GM20431 (cell line): ENCODE measurements at regions not wholly inside any gene's neighbourhood (a gene's known extent, or its start where the extent isn't known, plus 50 kb on each side); places are given as distances from the start of the nearest gene placed in this dataset.

Experiments
- in situ Hi-C: fragments of 300-500 bp; cut with MseI, MboI; formaldehyde crosslinking; loops from one replicate; pipeline ENCODE4 v1.15.0; 2020; ENCODE audit warnings: low sequenced_read_pairs; ENCODE audit not compliant: unreplicated experiment

GRCh38 chr3:94904156-94904674 is 841.4 kb downstream of the NSUN3 start:
- in situ Hi-C loops, result no loop called here

GRCh38 chr3:94909726-94910125 is 846.9 kb downstream of the NSUN3 start:
- in situ Hi-C loops, result no loop called here

- in situ Hi-C loops, result no loop called here
These were observed 849.8 kb downstream of the NSUN3 start for GRCh38 chr3:94912656-94913055.

- in situ Hi-C loops, result no loop called here
These were observed 864.3 kb downstream of the NSUN3 start for GRCh38 chr3:94927175-94927574.

- in situ Hi-C loops, result no loop called here
These were observed 866.1 kb downstream of the NSUN3 start for GRCh38 chr3:94928921-94929320.

GRCh38 chr3:94935738-94936580 is 873.1 kb downstream of the NSUN3 start:
- in situ Hi-C loops, result no loop called here

- in situ Hi-C loops, result no loop called here
These were observed 875.1 kb downstream of the NSUN3 start for GRCh38 chr3:94937980-94938379.

GRCh38 chr3:94946683-94947082 is 883.8 kb downstream of the NSUN3 start:
- in situ Hi-C loops, result no loop called here

GRCh38 chr3:94961423-94962100 is 898.7 kb downstream of the NSUN3 start:
- in situ Hi-C loops, result no loop called here

- in situ Hi-C loops, result no loop called here
These were observed 903.1 kb downstream of the NSUN3 start for GRCh38 chr3:94965867-94966475.

GRCh38 chr3:94967196-94967595 is 904.3 kb downstream of the NSUN3 start:
- in situ Hi-C loops, result no loop called here

- in situ Hi-C loops, result no loop called here
These were observed 905.7 kb downstream of the NSUN3 start for GRCh38 chr3:94968519-94968918.

- in situ Hi-C loops, result no loop called here
These were observed 909.2 kb downstream of the NSUN3 start for GRCh38 chr3:94972066-94972465.

- in situ Hi-C loops, result no loop called here
These were observed 915.2 kb downstream of the NSUN3 start for GRCh38 chr3:94978084-94978483.

- in situ Hi-C loops, result no loop called here
These were observed 922.9 kb downstream of the NSUN3 start for GRCh38 chr3:94985778-94986177.

GRCh38 chr3:94990952-94991705 is 928.3 kb downstream of the NSUN3 start:
- in situ Hi-C loops, result no loop called here

- in situ Hi-C loops, result no loop called here
These were observed 933.9 kb downstream of the NSUN3 start for GRCh38 chr3:94996743-94997142.

GRCh38 chr3:95002438-95003046 is 939.7 kb downstream of the NSUN3 start:
- in situ Hi-C loops, result no loop called here

GRCh38 chr3:95028688-95029087 is 965.8 kb downstream of the NSUN3 start:
- in situ Hi-C loops, result no loop called here

GRCh38 chr3:95029644-95030043 is 966.8 kb downstream of the NSUN3 start:
- in situ Hi-C loops, result no loop called here
